ENCODE measurements at regions not wholly inside any gene's neighbourhood (a gene's known extent, or its start where the extent isn't known, plus 50 kb on each side); places are given as distances from the start of the nearest gene placed in this dataset.

DNA sequence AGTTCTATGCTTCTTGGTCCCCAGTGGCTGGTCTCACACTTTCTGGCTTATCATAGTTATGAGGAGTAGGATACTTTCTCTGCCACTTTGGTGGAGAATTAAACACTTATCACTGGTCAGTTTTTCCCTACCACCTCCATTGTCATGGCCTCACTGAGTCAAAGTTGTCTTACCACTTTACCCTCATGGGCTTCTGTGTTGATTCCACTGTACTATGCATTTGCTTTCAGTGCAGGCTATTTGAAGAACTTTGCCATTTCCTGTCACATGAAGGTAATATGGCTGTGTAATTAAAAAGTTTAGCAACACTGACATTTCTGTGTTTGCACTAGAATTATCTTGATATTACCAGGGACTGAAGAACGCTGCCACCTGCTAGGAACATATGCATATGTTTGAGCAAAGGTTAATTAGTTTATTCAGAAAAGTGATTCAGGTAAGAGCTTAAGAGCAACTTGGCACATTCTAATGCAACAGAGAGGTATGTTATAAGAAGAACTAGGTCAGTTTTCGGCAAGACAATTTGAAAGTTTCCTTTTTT, 377.3 kb downstream of the PDCD6IP start:
- no peaks in the 10 kb centered on the region for H3K36me3 ChIP-seq (ENCODE audit: insufficient read depth, low read length)
- no peak overlapping the region for H3K4me2 ChIP-seq (ENCODE audit: low read length)
- peak overlapping the region; percentile 41 for H3K27ac ChIP-seq (ENCODE audit: low read length)
- H3K9me2 ChIP-seq (ENCODE audit: insufficient read depth, low read length) = no peaks in the 10 kb centered on the region
- H4K20me1 ChIP-seq (ENCODE audit: insufficient read depth) = no peaks in the 10 kb centered on the region
- no peak for TF ChIP-seq TAF1 (IDR thresholded peaks at IDR 0.05; ENCODE audit: low read depth)
- no peak for TF ChIP-seq EP300 (conservative IDR thresholded peaks at IDR 0.05; ENCODE audit: poor library complexity, severe bottlenecking)
- TF ChIP-seq, protein P1, sequence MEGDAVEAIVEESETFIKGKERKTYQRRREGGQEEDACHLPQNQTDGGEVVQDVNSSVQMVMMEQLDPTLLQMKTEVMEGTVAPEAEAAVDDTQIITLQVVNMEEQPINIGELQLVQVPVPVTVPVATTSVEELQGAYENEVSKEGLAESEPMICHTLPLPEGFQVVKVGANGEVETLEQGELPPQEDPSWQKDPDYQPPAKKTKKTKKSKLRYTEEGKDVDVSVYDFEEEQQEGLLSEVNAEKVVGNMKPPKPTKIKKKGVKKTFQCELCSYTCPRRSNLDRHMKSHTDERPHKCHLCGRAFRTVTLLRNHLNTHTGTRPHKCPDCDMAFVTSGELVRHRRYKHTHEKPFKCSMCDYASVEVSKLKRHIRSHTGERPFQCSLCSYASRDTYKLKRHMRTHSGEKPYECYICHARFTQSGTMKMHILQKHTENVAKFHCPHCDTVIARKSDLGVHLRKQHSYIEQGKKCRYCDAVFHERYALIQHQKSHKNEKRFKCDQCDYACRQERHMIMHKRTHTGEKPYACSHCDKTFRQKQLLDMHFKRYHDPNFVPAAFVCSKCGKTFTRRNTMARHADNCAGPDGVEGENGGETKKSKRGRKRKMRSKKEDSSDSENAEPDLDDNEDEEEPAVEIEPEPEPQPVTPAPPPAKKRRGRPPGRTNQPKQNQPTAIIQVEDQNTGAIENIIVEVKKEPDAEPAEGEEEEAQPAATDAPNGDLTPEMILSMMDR (IDR thresholded peaks at IDR 0.05; ENCODE audit: poor library complexity, severe bottlenecking) = no peak
- no peak for TF ChIP-seq EZH2 (IDR thresholded peaks at IDR 0.05; ENCODE audit: borderline replicate concordance, insufficient read depth, low read length, poor library complexity, severe bottlenecking)
- TF ChIP-seq MXI1 (conservative IDR thresholded peaks at IDR 0.05; ENCODE audit: poor library complexity, severe bottlenecking) = no peak
- TF ChIP-seq SMC3 (conservative IDR thresholded peaks at IDR 0.05; ENCODE audit: poor library complexity) = no peak
- TF ChIP-seq, protein P2, sequence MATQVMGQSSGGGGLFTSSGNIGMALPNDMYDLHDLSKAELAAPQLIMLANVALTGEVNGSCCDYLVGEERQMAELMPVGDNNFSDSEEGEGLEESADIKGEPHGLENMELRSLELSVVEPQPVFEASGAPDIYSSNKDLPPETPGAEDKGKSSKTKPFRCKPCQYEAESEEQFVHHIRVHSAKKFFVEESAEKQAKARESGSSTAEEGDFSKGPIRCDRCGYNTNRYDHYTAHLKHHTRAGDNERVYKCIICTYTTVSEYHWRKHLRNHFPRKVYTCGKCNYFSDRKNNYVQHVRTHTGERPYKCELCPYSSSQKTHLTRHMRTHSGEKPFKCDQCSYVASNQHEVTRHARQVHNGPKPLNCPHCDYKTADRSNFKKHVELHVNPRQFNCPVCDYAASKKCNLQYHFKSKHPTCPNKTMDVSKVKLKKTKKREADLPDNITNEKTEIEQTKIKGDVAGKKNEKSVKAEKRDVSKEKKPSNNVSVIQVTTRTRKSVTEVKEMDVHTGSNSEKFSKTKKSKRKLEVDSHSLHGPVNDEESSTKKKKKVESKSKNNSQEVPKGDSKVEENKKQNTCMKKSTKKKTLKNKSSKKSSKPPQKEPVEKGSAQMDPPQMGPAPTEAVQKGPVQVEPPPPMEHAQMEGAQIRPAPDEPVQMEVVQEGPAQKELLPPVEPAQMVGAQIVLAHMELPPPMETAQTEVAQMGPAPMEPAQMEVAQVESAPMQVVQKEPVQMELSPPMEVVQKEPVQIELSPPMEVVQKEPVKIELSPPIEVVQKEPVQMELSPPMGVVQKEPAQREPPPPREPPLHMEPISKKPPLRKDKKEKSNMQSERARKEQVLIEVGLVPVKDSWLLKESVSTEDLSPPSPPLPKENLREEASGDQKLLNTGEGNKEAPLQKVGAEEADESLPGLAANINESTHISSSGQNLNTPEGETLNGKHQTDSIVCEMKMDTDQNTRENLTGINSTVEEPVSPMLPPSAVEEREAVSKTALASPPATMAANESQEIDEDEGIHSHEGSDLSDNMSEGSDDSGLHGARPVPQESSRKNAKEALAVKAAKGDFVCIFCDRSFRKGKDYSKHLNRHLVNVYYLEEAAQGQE (IDR thresholded peaks at IDR 0.05; ENCODE audit: borderline replicate concordance) = no peak
- TF ChIP-seq POLR2AphosphoS5 (IDR thresholded peaks at IDR 0.05) = no peak
- TF ChIP-seq RAD21 (conservative IDR thresholded peaks at IDR 0.05) = no peak
- no peak overlapping the region for H2AFZ ChIP-seq (ENCODE audit: low read depth, low read length)
- no peak overlapping the region for H3K4me3 ChIP-seq (ENCODE audit: low read length)
- no peaks in the 10 kb centered on the region for H3K79me2 ChIP-seq (replicated peaks; ENCODE audit: insufficient read depth, low read length)
- H3F3A ChIP-seq (ENCODE audit: insufficient read depth, low read length, poor library complexity, severe bottlenecking) = no peaks in the 10 kb centered on the region
- H3K9ac ChIP-seq (ENCODE audit: low read length) = no peak overlapping the region
- no peaks in the 10 kb centered on the region for H3K27me3 ChIP-seq (ENCODE audit: insufficient read depth, low read depth, low read length)
- no peaks in the 10 kb centered on the region for H3K9me3 ChIP-seq (ENCODE audit: low read length)

DNA sequence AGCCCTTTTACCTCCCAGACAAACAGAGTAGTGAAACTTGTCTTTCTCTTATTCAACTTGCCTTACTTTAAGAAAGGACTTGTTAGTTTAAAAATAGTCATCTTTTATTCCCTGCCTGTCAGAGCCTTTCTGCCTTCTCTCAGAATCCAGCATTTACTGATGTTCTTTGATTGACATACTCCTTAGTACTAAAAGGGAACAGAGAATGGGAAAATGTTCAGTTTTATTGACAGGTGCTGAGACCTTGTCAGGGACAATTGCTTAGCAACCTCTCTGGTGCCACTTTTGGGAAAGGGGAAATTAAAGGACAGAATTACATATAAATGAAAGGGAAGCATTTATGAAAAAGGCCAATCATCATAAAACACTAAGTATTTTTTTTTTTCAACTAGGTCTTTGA, 378.3 kb downstream of the PDCD6IP start:
- Histone ChIP-seq H3K79me2 (replicated peaks; ENCODE audit: insufficient read depth, low read length) (no peaks in the 10 kb centered on the region), H4K20me1 (ENCODE audit: insufficient read depth) (no peaks in the 10 kb centered on the region), H3K9ac (ENCODE audit: low read length) (no peak overlapping the region), H3K9me2 (ENCODE audit: insufficient read depth, low read length) (no peaks in the 10 kb centered on the region), H3K36me3 (ENCODE audit: insufficient read depth, low read length) (no peaks in the 10 kb centered on the region), H3K4me3 (ENCODE audit: low read length) (no peak overlapping the region), H2AFZ (ENCODE audit: low read depth, low read length) (no peak overlapping the region), H3K4me2 (ENCODE audit: low read length) (no peak overlapping the region), H3K9me3 (ENCODE audit: low read length) (no peaks in the 10 kb centered on the region), H3F3A (ENCODE audit: insufficient read depth, low read length, poor library complexity, severe bottlenecking) (no peaks in the 10 kb centered on the region), H3K27me3 (ENCODE audit: insufficient read depth, low read depth, low read length) (no peaks in the 10 kb centered on the region), H3K27ac (ENCODE audit: low read length) (peak overlapping the region; percentile 41)
- TF ChIP-seq TAF1 (IDR thresholded peaks at IDR 0.05; ENCODE audit: low read depth) (no peak), EZH2 (IDR thresholded peaks at IDR 0.05; ENCODE audit: borderline replicate concordance, insufficient read depth, low read length, poor library complexity, severe bottlenecking) (no peak), POLR2AphosphoS5 (IDR thresholded peaks at IDR 0.05) (peak; percentile 53), SMC3 (conservative IDR thresholded peaks at IDR 0.05; ENCODE audit: poor library complexity) (no peak), EP300 (conservative IDR thresholded peaks at IDR 0.05; ENCODE audit: poor library complexity, severe bottlenecking) (peak; percentile 92), RAD21 (conservative IDR thresholded peaks at IDR 0.05) (no peak)
- TF ChIP-seq, protein P1 (IDR thresholded peaks at IDR 0.05; ENCODE audit: poor library complexity, severe bottlenecking) = no peak
- TF ChIP-seq, protein P2 (IDR thresholded peaks at IDR 0.05; ENCODE audit: borderline replicate concordance) = peak; percentile 91

Measured in neural cell (in vitro differentiated cells).